HG02938 (cell line): ENCODE measurements at regions not wholly inside any gene's neighbourhood (a gene's known extent, or its start where the extent isn't known, plus 50 kb on each side); places are given as distances from the start of the nearest gene placed in this dataset.

Experiments used
- ATAC-seq: cut with Tn5 transposase; IDR thresholded peaks from one replicate; pipeline ENCODE4 v1.9.1; 2021; ENCODE audit warnings: mild to moderate bottlenecking, moderate library complexity; ENCODE audit not compliant: unreplicated experiment

DNA sequence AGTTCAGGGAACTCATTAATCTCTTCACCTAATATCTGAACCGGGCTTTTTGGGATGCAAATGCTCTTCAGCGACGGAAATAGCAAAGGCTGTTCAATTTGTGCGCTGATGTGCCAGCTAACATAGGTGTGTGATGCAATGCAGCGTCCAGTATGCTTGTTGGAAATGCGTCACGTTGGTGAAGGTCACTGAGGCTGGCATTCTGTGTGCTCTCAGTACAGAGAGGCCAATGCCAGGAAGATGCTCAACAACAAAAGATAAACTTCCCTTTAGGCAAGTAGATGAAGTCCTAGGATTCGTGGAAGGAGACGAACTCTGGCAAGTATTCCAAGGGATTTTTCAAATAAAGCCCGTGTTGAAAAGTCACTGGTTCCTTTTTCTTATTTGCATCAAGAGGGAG, 649.5 kb upstream of the MKI67 start:
- ATAC-seq = no peak

GRCh38 chr10:128776673-128777252, 650.5 kb upstream of the MKI67 start:
- ATAC-seq = no peak

DNA sequence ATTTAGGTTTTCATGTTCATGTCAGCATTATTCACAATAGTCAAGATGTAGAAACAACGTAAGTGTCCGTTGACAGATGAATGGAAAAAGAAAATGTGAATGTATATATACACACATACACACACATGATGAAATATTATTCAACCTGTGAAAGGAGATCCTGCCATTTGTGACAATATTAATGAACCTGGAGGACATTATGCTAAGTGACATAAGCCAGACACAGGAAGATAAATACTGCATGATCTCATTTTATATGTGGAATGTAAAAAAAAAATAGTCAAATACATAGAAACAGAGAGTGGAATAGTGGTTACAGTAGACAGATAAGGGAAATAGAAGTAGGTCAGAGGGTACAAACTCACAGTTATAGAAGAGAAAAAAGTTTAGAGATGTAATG, 651.1 kb upstream of the MKI67 start:
- ATAC-seq = no peak

DNA sequence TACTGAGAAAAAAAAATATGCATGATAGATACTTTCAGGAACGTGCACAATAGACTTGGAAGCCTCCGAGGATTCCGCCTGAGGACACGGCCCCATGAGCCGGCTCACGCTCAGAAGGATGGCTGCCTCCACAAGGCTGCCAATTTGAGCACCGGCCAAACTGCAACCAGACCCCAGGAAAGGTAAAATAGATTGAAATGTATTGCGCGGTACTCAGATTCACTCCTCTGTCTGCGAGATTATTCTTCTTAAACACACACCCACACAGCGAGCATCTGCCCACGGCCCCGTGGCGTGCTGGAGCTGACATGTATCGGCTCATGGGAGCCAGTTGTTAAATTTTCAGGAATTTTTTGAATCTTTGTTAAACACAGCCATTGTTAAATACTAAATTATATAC, 653.2 kb upstream of the MKI67 start:
- ATAC-seq = no peak

GRCh38 chr10:128780156-128780761, 654.0 kb upstream of the MKI67 start:
- no peak for ATAC-seq

GRCh38 chr10:128781637-128782036, 655.4 kb upstream of the MKI67 start:
- no peak for ATAC-seq

DNA sequence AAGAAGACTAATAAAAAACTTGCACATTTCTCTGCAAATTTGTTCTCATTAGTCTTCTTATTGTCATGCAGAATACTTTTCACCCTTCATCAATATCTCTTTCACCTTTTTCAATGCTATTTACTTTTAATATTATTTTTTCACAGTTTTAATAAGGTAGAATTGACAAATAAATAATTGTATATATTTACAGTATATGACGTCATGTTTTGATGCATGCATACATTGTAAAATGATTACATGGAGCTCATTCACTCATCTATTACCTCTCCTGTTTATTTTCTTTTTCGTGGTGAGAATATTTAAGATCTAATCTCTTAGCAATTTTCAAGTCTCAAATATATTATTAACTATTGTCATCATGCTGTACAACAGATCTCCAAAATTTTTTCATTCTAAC, 658.2 kb upstream of the MKI67 start:
- no peak for ATAC-seq

- ATAC-seq = no peak
Measured at GRCh38 chr10:128792426-128793140, 666.4 kb upstream of the MKI67 start.

GRCh38 chr10:128793726-128794655, 667.8 kb upstream of the MKI67 start:
- no peak for ATAC-seq

DNA sequence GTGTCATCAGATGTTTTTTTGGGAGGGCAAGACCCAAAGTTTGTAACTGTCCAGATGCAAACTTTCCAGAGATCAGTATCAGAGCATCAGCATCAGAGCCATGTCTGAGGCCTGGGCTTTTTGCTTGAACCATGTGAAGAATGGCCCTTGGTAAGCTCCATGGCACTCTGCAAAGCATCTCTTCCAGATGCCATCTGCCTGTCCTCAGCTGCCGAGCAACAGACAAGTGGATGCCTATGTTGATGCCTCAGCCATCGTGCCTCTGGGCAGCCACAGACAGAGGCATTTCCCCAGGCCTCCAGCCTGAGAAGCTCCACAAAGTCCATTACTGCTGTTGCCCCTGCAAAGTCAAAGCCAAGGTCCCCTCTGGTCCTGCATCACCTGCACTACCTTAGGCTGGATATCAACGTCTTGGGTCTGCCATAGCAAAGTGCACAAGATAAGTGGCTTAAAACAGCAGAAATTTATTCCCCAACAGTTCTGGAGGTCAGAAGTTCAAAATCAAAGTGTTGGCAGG, 670.2 kb upstream of the MKI67 start:
- no peak for ATAC-seq

DNA sequence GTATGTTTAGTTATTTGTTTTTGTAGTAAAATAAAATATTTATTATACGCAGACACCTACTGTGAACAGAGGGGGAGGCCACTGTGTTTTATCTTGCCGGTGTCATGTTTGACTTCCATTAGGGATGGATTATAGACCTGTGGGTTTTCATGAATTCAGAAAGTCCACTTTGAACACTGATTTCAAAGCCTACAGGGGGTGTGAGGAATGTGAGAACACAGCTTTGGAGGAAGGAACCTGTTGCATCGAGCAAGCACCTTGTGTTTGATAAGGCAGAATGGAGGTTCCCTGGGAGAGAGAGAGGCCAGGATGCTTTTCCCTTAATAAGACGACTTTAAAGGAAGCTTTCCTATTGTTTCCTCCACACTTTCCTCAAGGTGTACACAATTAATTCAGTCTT, 665.0 kb upstream of the MGMT start:
- no peak for ATAC-seq

DNA sequence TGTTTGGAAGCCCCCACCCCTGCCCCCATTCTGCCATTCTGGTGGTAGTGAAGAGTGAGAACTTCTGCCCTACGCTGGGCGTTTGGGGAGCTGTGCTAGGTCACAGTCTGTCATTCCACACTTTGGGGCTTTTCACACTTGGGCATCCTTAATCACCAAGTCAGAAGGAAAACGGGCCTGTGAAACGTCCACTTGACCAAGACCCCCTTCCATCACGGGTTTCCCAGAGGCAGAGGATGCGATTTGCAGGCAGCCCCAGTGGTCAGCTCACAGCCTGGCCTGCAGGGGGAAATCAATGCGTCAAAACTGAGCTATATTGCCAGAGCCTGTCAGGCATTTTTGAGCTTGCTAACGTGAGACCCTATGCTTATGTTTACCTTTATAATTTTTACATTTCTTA, 663.3 kb upstream of the MGMT start:
- ATAC-seq = no peak

GRCh38 chr10:128804411-128804810, 662.6 kb upstream of the MGMT start:
- ATAC-seq = no peak

GRCh38 chr10:128808921-128809440, 658.1 kb upstream of the MGMT start:
- peak; percentile 77 for ATAC-seq

GRCh38 chr10:128811511-128811910, 655.5 kb upstream of the MGMT start:
- ATAC-seq = no peak

- ATAC-seq = no peak
Measured at GRCh38 chr10:128812000-128812399, 655.0 kb upstream of the MGMT start.

DNA sequence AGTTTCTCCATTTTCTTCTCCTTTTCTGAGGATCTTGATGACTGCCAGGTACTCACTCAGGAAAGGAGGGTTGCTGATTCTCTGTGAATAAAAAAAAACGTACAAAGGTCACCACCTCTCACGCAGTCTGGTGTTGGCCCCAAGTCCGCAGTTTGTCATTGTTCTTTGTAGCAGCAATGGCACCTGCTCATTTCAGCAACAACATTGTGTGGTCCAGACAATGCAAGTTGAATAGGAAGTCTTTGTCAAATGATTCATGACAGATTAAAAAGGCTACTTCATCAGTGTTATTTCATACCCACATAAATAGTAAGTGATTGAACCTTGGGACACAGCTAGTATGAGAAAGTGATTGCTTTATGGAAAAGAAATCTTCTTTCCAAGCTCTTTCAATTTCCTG, 653.5 kb upstream of the MGMT start:
- no peak for ATAC-seq

DNA sequence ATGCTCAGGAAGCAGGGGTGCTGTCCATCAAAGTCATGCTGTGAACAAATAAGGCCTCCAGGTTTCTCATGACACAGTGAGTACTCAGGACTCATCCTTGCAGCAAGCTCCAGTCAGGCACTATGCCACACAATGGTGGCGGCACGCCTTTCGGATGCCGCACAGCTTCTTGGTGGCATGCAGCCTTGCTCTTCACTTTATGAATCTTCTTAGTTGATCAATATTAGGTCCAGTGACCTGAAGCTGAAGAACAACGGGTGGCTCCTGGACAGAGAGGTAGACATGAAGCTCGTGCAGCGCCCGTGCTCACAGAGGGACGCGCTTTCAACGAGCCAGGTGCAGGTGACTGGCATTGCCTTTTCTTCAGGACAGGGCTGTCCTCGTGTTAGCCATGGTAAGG, 653.0 kb upstream of the MGMT start:
- no peak for ATAC-seq

DNA sequence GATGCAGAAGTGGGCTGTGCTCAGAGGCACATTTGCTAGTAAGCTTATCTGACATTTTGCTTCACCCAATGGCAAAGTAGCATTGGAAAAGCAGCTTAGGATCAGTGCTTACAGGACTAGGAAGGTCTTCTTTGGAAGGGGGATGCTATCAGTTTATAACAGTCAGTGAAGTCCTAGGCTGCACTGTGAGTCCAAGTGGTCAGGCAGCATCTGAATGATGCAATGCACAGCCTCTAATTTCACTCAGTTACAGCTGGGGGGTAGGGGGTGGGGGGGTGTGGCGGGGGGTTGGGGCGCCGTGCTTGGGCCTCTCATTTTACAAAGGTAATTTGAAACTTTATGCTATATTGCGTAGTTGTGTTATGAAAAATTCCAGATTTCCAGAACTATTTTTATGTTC, 652.3 kb upstream of the MGMT start:
- ATAC-seq = no peak

GRCh38 chr10:128816726-128817125, 650.3 kb upstream of the MGMT start:
- ATAC-seq = no peak

DNA sequence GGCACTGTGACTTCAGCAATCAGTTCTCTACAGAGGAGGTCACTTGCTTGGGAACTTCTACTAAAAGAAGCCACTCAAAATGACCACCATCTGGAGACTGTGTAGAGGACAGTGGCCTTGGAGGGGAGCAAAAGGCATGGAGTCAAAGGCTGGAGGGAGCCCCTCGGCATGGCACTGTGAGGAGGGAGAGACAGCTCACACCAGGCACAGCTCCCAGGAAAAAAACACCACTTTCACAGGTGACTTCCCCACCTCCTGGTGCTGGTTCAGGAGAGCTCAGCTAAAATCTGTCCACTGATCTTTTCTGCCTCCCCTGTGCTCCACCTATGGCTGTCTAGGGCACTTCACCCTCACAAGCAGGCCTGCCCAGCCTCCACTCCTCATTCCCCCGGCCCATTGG, 649.4 kb upstream of the MGMT start:
- ATAC-seq = no peak
